K562 (cell line): ENCODE measurements at regions not wholly inside any gene's neighbourhood (a gene's known extent, or its start where the extent isn't known, plus 50 kb on each side); places are given as distances from the start of the nearest gene placed in this dataset.

Source experiments
- ATAC-seq: fragments of 200-7000 bp; cut with Tn5 transposase; 3 replicates; pipeline ENCODE4 v1.9.1; 2020; ENCODE audit warnings: moderate library complexity
- BruUV-seq: library from RNA; stranded (reverse); fragments of 400-500 nt; replicated peaks from 2 replicates; lab custom pipeline; 2021; lab: Mats Ljungman, UMichigan
- CTCF ChIA-PET: fragments of 300-600 bp; formaldehyde crosslinking; extraction: SDS; loops from one replicate; lab custom pipeline; 2021; ENCODE audit warnings: low intra/inter-chr PET ratio; lab: Yijun Ruan, JAX
- POLR2A ChIA-PET: fragments of 300-600, 350-650 bp; sonication (Branson Sonifier 250); formaldehyde crosslinking; extraction: SDS; loops from one replicate; lab custom pipeline; 2021; ENCODE audit warnings: antibody characterized with exemption, inconsistent platforms; lab: Yijun Ruan, JAX
- DNase-seq, 4 experiments: peaks; one replicate each; pipeline versions ENCODE4 v3.0.0 to v3.0.0-alpha.2; 2011 to 2018; ENCODE audit warnings: low spot score in 3 of 4, mixed read lengths in 3 of 4; ENCODE audit errors: extremely low read depth in 1 of 4
- FAIRE-seq: peaks from 2 replicates; lab custom pipeline; 2011; peaks lifted over from hg19 to GRCh38; lab: Jason Lieb, UNC
- H2AFZ ChIP-seq: 2 replicates; pipeline ENCODE4 v1.6.0; 2011; ENCODE audit warnings: low read depth, low read length, control low read depth, inconsistent platforms
- H3K27ac ChIP-seq: fragments of 200-600 bp; 3 replicates; pipeline ENCODE4 v1.8.0; 2011; ENCODE audit warnings: low read depth, mild to moderate bottlenecking, control low read depth, inconsistent platforms, low read length, moderate library complexity, mixed read lengths; ENCODE audit errors: extremely low read depth
- H3K27me3 ChIP-seq, 2 experiments: fragments of 300-600 bp in 1 of 2; 2 replicates in 1 of 2; 3 replicates in 1 of 2; pipeline versions ENCODE4 v1.6.0 to v1.8.0; 2011; ENCODE audit warnings: inconsistent platforms in 2 of 2, low read length in 2 of 2, mild to moderate bottlenecking in 1 of 2, mixed read lengths in 1 of 2, moderate library complexity in 1 of 2; ENCODE audit not compliant: control insufficient read depth in 2 of 2, insufficient read depth in 2 of 2
- H3K36me3 ChIP-seq: fragments of 300-600 bp; 3 replicates; pipeline ENCODE4 v1.8.0; 2011; ENCODE audit warnings: mild to moderate bottlenecking, low read length, inconsistent platforms; ENCODE audit not compliant: control insufficient read depth, insufficient read depth
- H3K4me1 ChIP-seq, 2 experiments: fragments of 200-600 bp in 1 of 2; replicated peaks in 1 of 2; 2 replicates in 1 of 2; 3 replicates in 1 of 2; pipeline versions ENCODE4 v1.5.1 to v1.8.0; 2011; ENCODE audit warnings: inconsistent platforms in 2 of 2, low read length in 2 of 2, mild to moderate bottlenecking in 1 of 2, mixed read lengths in 1 of 2, moderate library complexity in 1 of 2; ENCODE audit not compliant: control insufficient read depth in 2 of 2, insufficient read depth in 2 of 2
- H3K4me2 ChIP-seq: 2 replicates; pipeline ENCODE4 v1.6.1; 2011; ENCODE audit warnings: low read length, control low read depth, inconsistent platforms, mixed read lengths; ENCODE audit not compliant: insufficient read depth
- H3K4me3 ChIP-seq: fragments of 200-600 bp; sonication (generic), shearing (Covaris generic); 2 replicates; pipeline ENCODE4 v1.5.1; 2016; ENCODE audit warnings: control low read depth, inconsistent platforms
- H3K79me2 ChIP-seq: fragments of 200-600 bp; 3 replicates; pipeline ENCODE4 v1.8.0; 2011; ENCODE audit warnings: low read length, inconsistent platforms; ENCODE audit not compliant: control insufficient read depth, insufficient read depth
- H3K9ac ChIP-seq, 2 experiments: 2 replicates each; pipeline versions ENCODE4 v1.6.0 to v1.6.1; 2011; ENCODE audit warnings: low read depth in 2 of 2, low read length in 2 of 2, control low read depth in 1 of 2, inconsistent platforms in 1 of 2, mild to moderate bottlenecking in 1 of 2, mixed read lengths in 1 of 2; ENCODE audit not compliant: insufficient read depth in 1 of 2
- H3K9me1 ChIP-seq: one replicate; pipeline ENCODE4 v1.6.0; 2011; ENCODE audit warnings: inconsistent platforms, mild to moderate bottlenecking, low read length, moderate library complexity; ENCODE audit not compliant: control insufficient read depth, insufficient read depth
- H3K9me3 ChIP-seq: replicated peaks from 2 replicates; pipeline ENCODE4 v1.5.1; 2011; ENCODE audit warnings: low read depth, low read length, inconsistent platforms; ENCODE audit not compliant: control insufficient read depth, insufficient read depth
- H4K20me1 ChIP-seq: replicated peaks from 2 replicates; pipeline ENCODE4 v1.6.1; 2011; ENCODE audit warnings: low read length, inconsistent platforms, mixed read lengths; ENCODE audit not compliant: control insufficient read depth, insufficient read depth
- BCLAF1 ChIP-seq, 2 experiments: fragments of 450-650 bp in 1 of 2; IDR thresholded peaks; 2 replicates each; pipeline ENCODE4 v1.6.1; 2011 to 2017; ENCODE audit warnings: low read depth in 2 of 2, antibody characterized with exemption in 1 of 2, borderline replicate concordance in 1 of 2, low read length in 1 of 2, mild to moderate bottlenecking in 1 of 2, mixed read lengths in 1 of 2; ENCODE audit not compliant: control insufficient read depth in 1 of 2
- BRF1 ChIP-seq: IDR thresholded peaks from 3 replicates; pipeline ENCODE4 v1.6.1; 2011; ENCODE audit warnings: borderline replicate concordance, mild to moderate bottlenecking; ENCODE audit not compliant: insufficient read length; ENCODE audit errors: extremely low read depth
- CBX8 ChIP-seq: fragments of 200-600 bp; sonication (generic); IDR thresholded peaks from 2 replicates; pipeline ENCODE4 v1.6.1; 2012; ENCODE audit warnings: borderline replicate concordance, mixed run types, low read depth, mild to moderate bottlenecking, moderate library complexity, mixed read lengths, low read length, control low read depth, inconsistent platforms; ENCODE audit not compliant: poor library complexity, severe bottlenecking; ENCODE audit errors: extremely low read depth
- CHD4 ChIP-seq: fragments of 200-600 bp; sonication (generic); IDR thresholded peaks from 3 replicates; pipeline ENCODE4 v1.6.1; 2012; ENCODE audit warnings: low read depth, mild to moderate bottlenecking, mixed read lengths, low read length, inconsistent platforms; ENCODE audit not compliant: insufficient read depth, insufficient replicate concordance, poor library complexity, severe bottlenecking
- MECOM ChIP-seq: fragments of 250-450 bp; sonication (Bioruptor Pico); IDR thresholded peaks from 2 replicates; pipeline ENCODE4 v1.8.0; 2022; ENCODE audit warnings: inconsistent platforms
- NR4A1 ChIP-seq, 2 experiments: fragments of 250-450 bp in 1 of 2; fragments of 450-650 bp in 1 of 2; sonication (Bioruptor Pico) in 1 of 2; IDR thresholded peaks; 2 replicates each; pipeline versions ENCODE4 v1.4.0 to v1.6.1; 2016 to 2020; ENCODE audit warnings: mild to moderate bottlenecking in 2 of 2, missing compliant biosample characterization in 1 of 2, missing genetic modification characterization in 1 of 2, moderate library complexity in 1 of 2
- SRSF7 ChIP-seq: fragments of 200-400 bp; formaldehyde crosslinking; optimal IDR thresholded peaks from 2 replicates; pipeline ENCODE3; 2017; ENCODE audit warnings: mild to moderate bottlenecking, low read depth, low read length
- SUPT5H ChIP-seq: fragments of 450-650 bp; IDR thresholded peaks from 2 replicates; pipeline ENCODE4 v1.6.1; 2016
- ZNF175 ChIP-seq: fragments of 200-800 bp; sonication (Bioruptor generic); IDR thresholded peaks from 2 replicates; pipeline ENCODE4 v1.6.1; 2016; ENCODE audit warnings: low read depth, mild to moderate bottlenecking, missing genetic modification characterization, missing compliant biosample characterization
- ZNF347 ChIP-seq: fragments of 450-650 bp; formaldehyde crosslinking; IDR thresholded peaks from 2 replicates; pipeline ENCODE4 v1.4.0; 2020; ENCODE audit warnings: low read depth, mild to moderate bottlenecking, moderate library complexity
- ZNF583 ChIP-seq: fragments of 250-450 bp; sonication (Bioruptor Pico); IDR thresholded peaks from 2 replicates; pipeline ENCODE4 v1.4.0; 2020
- WGBS: fragments of 100-300 bp; shearing (Covaris generic); methylation state at CpG from one replicate; pipeline ENCODE4 v1.1.6; 2016; ENCODE audit warnings: low coverage, mixed read lengths; ENCODE audit not compliant: insufficient coverage; ENCODE audit errors: missing lambda C conversion rate; 5-methylcytosine and 5-hydroxymethylcytosine counted together
- in situ Hi-C: fragments of 300-500 bp; cut with MboI; formaldehyde crosslinking; loops from 4 replicates; pipeline ENCODE4 v1.15.0; 2018; ENCODE audit warnings: inconsistent platforms, mixed read lengths
- intact Hi-C: fragments of 100-400 bp; cut with micrococcal nuclease; formaldehyde crosslinking; loops from 2 replicates; pipeline ENCODE4 v1.14.2; 2022
- TF ChIP-seq, protein P1 (sequence below): fragments of 250-450 bp; sonication (Bioruptor Pico); IDR thresholded peaks from 2 replicates; pipeline ENCODE4 v1.8.0; 2022; ENCODE audit warnings: inconsistent platforms, mild to moderate bottlenecking, moderate library complexity, borderline replicate concordance
- TF ChIP-seq, protein P2 (sequence below): fragments of 450-650 bp; IDR thresholded peaks from 2 replicates; pipeline ENCODE4 v1.6.1; 2016; ENCODE audit warnings: mild to moderate bottlenecking

DNA sequence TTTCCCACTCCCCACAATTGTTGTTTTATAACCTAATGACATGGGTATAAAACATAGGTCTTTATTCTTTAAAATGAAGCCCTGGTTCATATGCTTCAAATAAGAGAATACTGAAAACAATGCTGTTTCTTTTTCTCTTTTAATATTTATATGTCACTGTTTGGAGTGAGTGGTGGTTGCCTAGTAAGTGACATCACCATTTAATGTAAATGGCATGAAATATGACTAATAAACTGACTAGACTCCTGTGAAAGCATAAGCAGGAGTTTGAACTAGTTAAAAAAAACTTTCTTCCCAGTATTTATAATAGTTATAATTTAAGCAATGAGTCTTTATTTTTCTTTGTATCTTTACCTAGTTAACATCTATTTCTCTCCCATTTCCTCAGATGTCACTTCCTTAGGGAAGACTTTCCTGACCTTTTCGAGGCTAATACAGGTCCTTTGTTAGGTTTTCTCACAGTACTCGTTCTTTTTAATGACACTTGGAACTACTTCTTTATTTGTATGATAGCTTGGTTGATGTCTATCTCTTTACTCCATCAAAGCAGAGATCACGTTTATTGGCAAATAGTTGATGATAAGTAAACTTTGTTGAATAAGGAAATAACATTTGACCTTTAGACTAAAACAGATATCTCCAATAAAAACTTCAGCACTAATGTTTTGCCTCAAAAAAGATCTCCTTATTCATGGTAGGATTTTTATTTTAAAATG is 105.4 kb upstream of the PDC start:
- BruUV-seq, result no TSS peak
- CTCF ChIA-PET, result no interaction called here
- H3K36me3 ChIP-seq, result no peaks in the 10 kb centered on the region
- 0% methylated on average over 3 of the region's 3 CpGs for WGBS
- H2AFZ ChIP-seq, result no peak overlapping the region
- TF ChIP-seq ZNF583 (CRISPR knock-in tag), result no peak
- TF ChIP-seq ZNF175 (CRISPR knock-in tag), result no peak
- TF ChIP-seq BCLAF1 (IDR thresholded peaks at IDR 0.05; ENCODE audit: borderline replicate concordance in 1 of 2, control insufficient read depth in 1 of 2, low read depth in 2 of 2, low read length in 1 of 2), result no peak
- TF ChIP-seq CBX8, result no peak
- TF ChIP-seq, protein P1, sequence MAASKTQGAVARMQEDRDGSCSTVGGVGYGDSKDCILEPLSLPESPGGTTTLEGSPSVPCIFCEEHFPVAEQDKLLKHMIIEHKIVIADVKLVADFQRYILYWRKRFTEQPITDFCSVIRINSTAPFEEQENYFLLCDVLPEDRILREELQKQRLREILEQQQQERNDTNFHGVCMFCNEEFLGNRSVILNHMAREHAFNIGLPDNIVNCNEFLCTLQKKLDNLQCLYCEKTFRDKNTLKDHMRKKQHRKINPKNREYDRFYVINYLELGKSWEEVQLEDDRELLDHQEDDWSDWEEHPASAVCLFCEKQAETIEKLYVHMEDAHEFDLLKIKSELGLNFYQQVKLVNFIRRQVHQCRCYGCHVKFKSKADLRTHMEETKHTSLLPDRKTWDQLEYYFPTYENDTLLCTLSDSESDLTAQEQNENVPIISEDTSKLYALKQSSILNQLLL, result no peak
- TF ChIP-seq BRF1, result no peak
- TF ChIP-seq SRSF7, result no peak
- TF ChIP-seq, protein P2, sequence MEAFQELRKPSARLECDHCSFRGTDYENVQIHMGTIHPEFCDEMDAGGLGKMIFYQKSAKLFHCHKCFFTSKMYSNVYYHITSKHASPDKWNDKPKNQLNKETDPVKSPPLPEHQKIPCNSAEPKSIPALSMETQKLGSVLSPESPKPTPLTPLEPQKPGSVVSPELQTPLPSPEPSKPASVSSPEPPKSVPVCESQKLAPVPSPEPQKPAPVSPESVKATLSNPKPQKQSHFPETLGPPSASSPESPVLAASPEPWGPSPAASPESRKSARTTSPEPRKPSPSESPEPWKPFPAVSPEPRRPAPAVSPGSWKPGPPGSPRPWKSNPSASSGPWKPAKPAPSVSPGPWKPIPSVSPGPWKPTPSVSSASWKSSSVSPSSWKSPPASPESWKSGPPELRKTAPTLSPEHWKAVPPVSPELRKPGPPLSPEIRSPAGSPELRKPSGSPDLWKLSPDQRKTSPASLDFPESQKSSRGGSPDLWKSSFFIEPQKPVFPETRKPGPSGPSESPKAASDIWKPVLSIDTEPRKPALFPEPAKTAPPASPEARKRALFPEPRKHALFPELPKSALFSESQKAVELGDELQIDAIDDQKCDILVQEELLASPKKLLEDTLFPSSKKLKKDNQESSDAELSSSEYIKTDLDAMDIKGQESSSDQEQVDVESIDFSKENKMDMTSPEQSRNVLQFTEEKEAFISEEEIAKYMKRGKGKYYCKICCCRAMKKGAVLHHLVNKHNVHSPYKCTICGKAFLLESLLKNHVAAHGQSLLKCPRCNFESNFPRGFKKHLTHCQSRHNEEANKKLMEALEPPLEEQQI, result no peak
- TF ChIP-seq SUPT5H, result no peak
- no peak for TF ChIP-seq NR4A1 (CRISPR knock-in tag; IDR thresholded peaks at IDR 0.05)
- TF ChIP-seq NR4A1 (tag; IDR thresholded peaks at IDR 0.05), result no peak
- TF ChIP-seq CHD4, result no peak
- TF ChIP-seq ZNF347 (CRISPR knock-in tag), result no peak
- TF ChIP-seq MECOM, result no peak
- intact Hi-C loops, result no loop called here
- H3K4me3 ChIP-seq, result no peak overlapping the region
- POLR2A ChIA-PET, result no interaction called here
- in situ Hi-C loops, result no loop called here
- no peaks in the 10 kb centered on the region; the same call in 1 of the 2 replicates for H3K9me3 ChIP-seq
- no peaks in the 10 kb centered on the region for H3K27me3 ChIP-seq
- no peaks in the 10 kb centered on the region for H3K4me1 ChIP-seq
- FAIRE-seq (no peak), ATAC-seq (no peak), DNase-seq (no peak)
- no peaks in the 10 kb centered on the region for H3K79me2 ChIP-seq
- no peak overlapping the region for H3K27ac ChIP-seq
- H3K9ac ChIP-seq, result no peak overlapping the region
- H3K9me1 ChIP-seq, result no peaks in the 10 kb centered on the region
- H3K4me2 ChIP-seq, result no peak overlapping the region
- H4K20me1 ChIP-seq, result no peaks in the 10 kb centered on the region
